SK-N-MC (cell line): ENCODE measurements at regions not wholly inside any gene's neighbourhood (a gene's known extent, or its start where the extent isn't known, plus 50 kb on each side); places are given as distances from the start of the nearest gene placed in this dataset.
A peak's percentile ranks its signal among the peaks of the same experiment; 100 is the strongest.

Experiments
- DNase-seq: peaks from one replicate; pipeline ENCODE4 v3.0.0-alpha.2; 2011; ENCODE audit warnings: low read depth, low spot score
- H3K27ac ChIP-seq: fragments of 200-600 bp; sonication (generic); 2 replicates; pipeline ENCODE4 v1.5.1; 2016; ENCODE audit warnings: mixed run types
- H3K36me3 ChIP-seq: fragments of 200-600 bp; sonication (generic); 2 replicates; pipeline ENCODE4 v1.6.1; 2017; ENCODE audit warnings: antibody characterized with exemption, low read length, mixed read lengths; ENCODE audit not compliant: insufficient read depth
- H3K4me3 ChIP-seq: fragments of 200-600 bp; sonication (generic); 2 replicates; pipeline ENCODE4 v1.5.1; 2016
- H3K9ac ChIP-seq: fragments of 200-600 bp; sonication (generic); 2 replicates; pipeline ENCODE4 v1.8.0; 2017; ENCODE audit warnings: mixed run types, mixed read lengths; ENCODE audit not compliant: insufficient read length
- H3K9me3 ChIP-seq: fragments of 200-600 bp; sonication (generic); 2 replicates; pipeline ENCODE4 v1.6.1; 2017; ENCODE audit warnings: low read depth, mild to moderate bottlenecking, antibody characterized with exemption, low read length, moderate library complexity, mixed read lengths
- EZH2 ChIP-seq: fragments of 200-600 bp; sonication (generic); IDR thresholded peaks from one replicate; pipeline ENCODE4 v1.6.1; 2017; ENCODE audit warnings: antibody characterized with exemption
- FOXP2 ChIP-seq: optimal IDR thresholded peaks from 2 replicates; pipeline ENCODE3; 2011; ENCODE audit warnings: mild to moderate bottlenecking, moderate library complexity; ENCODE audit not compliant: insufficient read depth; ENCODE audit errors: extremely low read length, control extremely low read depth
- POLR2AphosphoS5 ChIP-seq: IDR thresholded peaks from 2 replicates; pipeline ENCODE4 v1.6.1; 2012; ENCODE audit warnings: mild to moderate bottlenecking, low read depth, low read length, borderline replicate concordance

DNA sequence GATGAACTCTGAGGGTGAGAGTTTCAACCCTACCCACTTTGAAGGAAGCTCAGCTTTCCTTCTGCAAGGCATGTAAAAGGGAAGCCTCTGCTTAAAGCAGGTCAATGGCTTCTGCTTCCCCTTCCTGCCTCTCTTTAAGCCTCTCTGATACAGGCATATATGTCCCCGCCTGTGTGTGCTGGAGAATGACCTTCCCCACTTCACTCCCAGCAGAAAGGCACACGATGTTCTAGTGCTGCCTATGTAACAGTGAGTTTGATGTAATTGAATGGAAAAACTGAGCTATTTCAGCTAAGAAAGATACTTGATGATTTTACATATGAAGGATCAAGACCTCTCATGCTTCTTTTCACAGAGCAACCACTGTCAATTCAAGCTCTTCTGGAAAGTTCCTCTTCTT lies 632.2 kb downstream of the HACE1 start:
- Histone ChIP-seq H3K36me3 (peaks cover 23% of the 10 kb centered on the region), H3K9me3 (peaks cover 10% of the 10 kb centered on the region; the same call in 1 of the 2 replicates), H3K4me3 (no peak overlapping the region), H3K9ac (no peak overlapping the region), H3K27ac (peak overlapping the region; percentile 2; the same call in 1 of the 2 replicates)
- TF ChIP-seq FOXP2: no peak
- no peak for TF ChIP-seq POLR2AphosphoS5
- TF ChIP-seq EZH2: no peak
- DNase-seq: no peak

DNA sequence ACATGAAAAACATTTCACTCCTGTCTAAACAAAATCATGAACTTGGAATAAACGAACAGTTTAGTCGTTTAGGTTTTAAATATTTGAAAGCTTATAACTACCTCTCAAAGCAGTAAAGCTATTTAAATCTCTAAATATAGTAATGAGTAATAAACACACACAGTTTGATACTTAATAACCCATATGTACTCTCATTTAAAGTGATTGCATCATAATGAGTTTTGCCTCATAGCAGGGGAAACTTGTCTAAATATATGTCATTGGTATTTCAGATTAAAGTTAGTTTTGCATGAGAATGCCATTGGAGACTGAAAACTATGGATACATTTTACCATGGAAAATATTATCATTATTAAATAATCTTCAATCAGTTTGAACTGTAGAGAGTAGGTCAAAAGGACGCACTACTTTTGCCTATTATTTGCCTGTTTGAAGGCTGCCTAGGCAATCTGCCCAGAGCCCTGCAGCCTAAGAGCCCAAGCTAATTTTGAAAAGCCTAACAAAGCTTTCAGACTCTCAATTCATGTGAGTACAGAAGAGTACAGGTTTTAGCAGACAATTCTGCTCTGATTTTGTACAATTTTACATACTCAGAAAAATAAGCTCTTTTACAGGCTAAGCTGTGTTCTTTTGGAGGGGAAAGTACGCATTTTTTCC lies 632.8 kb downstream of the HACE1 start:
- H3K27ac ChIP-seq: peak overlapping the region; percentile 17
- TF ChIP-seq EZH2 (no peak), POLR2AphosphoS5 (no peak), FOXP2 (no peak)
- H3K9me3 ChIP-seq: peaks cover 10% of the 10 kb centered on the region; the same call in 1 of the 2 replicates
- H3K4me3 ChIP-seq: no peak overlapping the region
- no peak overlapping the region for H3K9ac ChIP-seq
- no peak for DNase-seq
- H3K36me3 ChIP-seq: peaks cover 26% of the 10 kb centered on the region

DNA sequence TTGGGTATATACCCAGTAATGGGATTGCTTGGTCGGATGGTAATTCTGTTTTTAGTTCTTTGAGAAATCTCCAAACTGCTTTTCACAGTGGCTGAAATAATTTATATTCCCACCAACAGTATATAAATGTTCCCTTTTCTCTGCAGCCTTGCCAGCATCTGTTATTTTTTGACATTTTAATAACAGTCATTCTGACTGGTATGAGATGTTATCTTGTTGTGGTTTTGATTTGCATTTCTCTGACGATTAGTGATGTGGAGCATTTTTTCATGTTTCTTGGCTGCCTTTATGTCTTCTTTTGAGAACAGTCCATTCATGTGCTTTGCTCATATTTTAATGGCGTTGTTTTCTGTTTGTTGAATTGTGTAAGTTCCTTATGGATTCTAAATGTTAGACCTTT lies 641.6 kb downstream of the HACE1 start:
- H3K9me3 ChIP-seq: peaks cover 3% of the 10 kb centered on the region; the same call in 1 of the 2 replicates
- H3K4me3 ChIP-seq: peak overlapping the region; percentile 43
- DNase-seq: peak; percentile 83
- H3K27ac ChIP-seq: peak overlapping the region; percentile 90
- H3K36me3 ChIP-seq: peaks cover 19% of the 10 kb centered on the region
- no peak for TF ChIP-seq FOXP2
- TF ChIP-seq POLR2AphosphoS5: peak; percentile 22; the same call in 1 of the 2 replicates
- H3K9ac ChIP-seq: no peak overlapping the region

DNA sequence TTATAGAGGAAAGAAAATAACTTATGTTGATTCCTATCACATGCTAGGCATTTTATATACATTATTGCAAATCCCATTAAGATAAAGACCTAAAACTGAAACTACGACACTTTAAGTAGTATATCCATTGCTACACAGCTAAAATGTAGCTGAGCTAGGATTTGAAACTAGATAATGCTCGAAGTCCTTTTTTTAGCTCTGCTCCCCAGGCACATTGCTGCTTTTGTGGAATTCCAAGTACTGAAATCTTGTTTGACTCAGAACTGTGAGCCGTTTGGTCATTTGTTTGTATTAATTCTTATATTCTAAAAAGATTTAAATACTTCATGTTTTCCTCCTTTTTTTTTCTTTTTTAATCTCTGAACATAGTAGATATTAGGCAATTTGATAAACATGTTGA lies 644.8 kb downstream of the HACE1 start:
- H3K36me3 ChIP-seq: peaks cover 4% of the 10 kb centered on the region; the same call in 1 of the 2 replicates
- H3K9me3 ChIP-seq: no peaks in the 10 kb centered on the region; the same call in 1 of the 2 replicates
- H3K4me3 ChIP-seq: peak overlapping the region; percentile 59
- no peak for DNase-seq
- H3K9ac ChIP-seq: peak overlapping the region; percentile 51
- H3K27ac ChIP-seq: peak overlapping the region; percentile 83
- no peak for TF ChIP-seq POLR2AphosphoS5
- no peak for TF ChIP-seq EZH2
- TF ChIP-seq FOXP2: no peak

DNA sequence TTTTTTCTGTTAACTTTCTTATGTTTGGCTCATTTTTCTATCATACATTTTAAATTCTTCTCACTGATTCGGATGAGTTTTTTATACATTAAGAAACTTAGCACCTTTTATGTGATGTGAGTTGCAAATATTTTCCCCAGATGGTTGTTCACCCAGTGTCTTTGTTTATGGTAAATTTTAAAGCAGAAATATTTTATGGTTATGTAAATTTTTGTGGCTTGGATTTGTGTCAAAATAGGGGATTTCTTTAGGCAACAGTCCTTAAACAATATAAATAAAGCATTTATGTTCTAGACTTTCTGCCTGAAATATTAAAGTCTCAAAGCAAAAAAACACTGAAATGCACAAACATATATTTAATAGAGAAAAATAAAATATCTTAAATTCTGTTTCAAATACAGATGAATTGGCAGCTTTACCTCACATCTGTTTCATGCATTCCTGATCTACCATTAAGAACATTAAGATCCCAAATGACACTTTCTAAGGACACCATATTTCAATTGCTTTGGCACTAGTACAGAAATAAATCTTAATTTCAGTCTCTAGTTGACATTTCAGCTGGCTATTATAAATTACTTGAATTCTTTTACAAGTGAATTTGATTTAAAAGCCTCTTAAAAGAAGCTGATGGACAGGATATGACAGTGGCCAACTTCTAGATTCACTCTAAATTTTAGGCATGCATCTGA lies 646.6 kb downstream of the HACE1 start:
- TF ChIP-seq FOXP2 (no peak), POLR2AphosphoS5 (no peak; the same call in 1 of the 2 replicates), EZH2 (no peak)
- peak overlapping the region; percentile 83 for H3K27ac ChIP-seq
- H3K9ac ChIP-seq: no peak overlapping the region
- DNase-seq: peak; percentile 76
- no peaks in the 10 kb centered on the region; the same call in 1 of the 2 replicates for H3K9me3 ChIP-seq
- H3K36me3 ChIP-seq: peaks cover 9% of the 10 kb centered on the region; the same call in 1 of the 2 replicates
- peak overlapping the region; percentile 59 for H3K4me3 ChIP-seq

DNA sequence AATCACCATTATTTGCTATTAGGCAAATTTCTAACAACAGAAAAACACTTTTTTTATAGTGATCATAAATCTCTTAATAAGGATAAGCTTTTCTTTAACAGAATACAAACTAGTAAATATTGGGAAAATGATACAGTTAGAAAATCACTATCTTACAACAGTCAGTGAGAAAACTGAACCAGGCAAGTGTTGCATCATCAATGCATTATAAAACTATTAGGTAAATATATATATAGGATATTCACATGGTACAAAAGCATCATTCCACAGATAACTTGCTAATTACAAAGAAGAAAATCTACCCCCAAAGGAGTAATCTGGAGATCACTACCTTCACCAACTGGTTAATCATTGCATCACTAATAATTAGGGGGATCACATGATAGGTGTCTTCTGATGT lies 652.1 kb downstream of the HACE1 start:
- TF ChIP-seq POLR2AphosphoS5 (no peak), FOXP2 (no peak), EZH2 (no peak)
- no peak overlapping the region for H3K27ac ChIP-seq
- H3K4me3 ChIP-seq: no peak overlapping the region

DNA sequence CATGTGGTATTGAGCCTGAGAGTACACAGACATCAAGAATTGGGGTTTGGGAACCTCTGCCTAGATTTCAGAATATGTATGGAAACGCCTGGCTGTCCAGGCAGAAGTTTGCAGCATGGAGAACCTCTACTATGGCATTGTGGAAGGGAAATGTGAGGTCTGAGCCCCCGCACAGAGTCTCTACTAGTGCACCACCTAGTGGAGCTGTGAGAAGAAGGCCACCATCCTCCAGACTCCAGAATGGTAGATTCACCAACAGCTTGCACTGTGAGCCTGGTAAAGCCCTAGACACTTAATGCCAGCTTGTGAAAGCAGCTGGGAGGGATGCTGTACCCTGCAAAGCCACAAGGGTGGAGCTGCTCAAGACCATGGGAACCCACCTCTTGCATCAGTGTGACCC lies 658.2 kb downstream of the HACE1 start:
- H3K9me3 ChIP-seq: peaks cover 11% of the 10 kb centered on the region; the same call in 1 of the 2 replicates
- no peak overlapping the region for H3K4me3 ChIP-seq
- TF ChIP-seq EZH2 (no peak), FOXP2 (no peak), POLR2AphosphoS5 (no peak)
- H3K9ac ChIP-seq: no peak overlapping the region
- H3K27ac ChIP-seq: no peak overlapping the region
- DNase-seq: no peak
- peaks cover 23% of the 10 kb centered on the region; the same call in 1 of the 2 replicates for H3K36me3 ChIP-seq

More for the DNA sequence above, 652.1 kb downstream of the HACE1 start:
- peaks cover 21% of the 10 kb centered on the region; the same call in 1 of the 2 replicates for H3K36me3 ChIP-seq
- H3K9ac ChIP-seq: no peak overlapping the region
- DNase-seq: no peak
- H3K9me3 ChIP-seq: peaks cover 3% of the 10 kb centered on the region; the same call in 1 of the 2 replicates

DNA sequence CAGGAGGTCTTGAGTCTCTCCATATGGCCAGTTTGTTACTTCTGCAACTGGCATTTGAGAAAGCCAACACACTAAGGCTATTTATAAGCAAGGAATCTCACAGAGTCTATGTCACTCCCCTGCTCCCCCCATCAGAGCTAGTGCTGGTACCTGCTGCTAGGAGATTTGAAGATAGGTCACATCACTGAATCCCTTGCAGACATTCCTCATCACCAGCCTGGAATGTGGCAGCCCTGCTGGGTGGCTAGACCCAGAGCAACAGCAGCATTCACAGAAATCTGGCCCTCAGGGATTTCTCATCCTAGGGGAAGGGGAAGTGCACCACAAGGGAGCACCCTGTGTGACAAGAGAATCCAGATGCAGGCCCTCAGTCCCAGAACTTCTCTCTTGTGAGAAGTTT lies 672.1 kb downstream of the HACE1 start:
- H3K36me3 ChIP-seq: peaks cover 7% of the 10 kb centered on the region
- H3K9me3 ChIP-seq: 0 out of 2 replicates have a peak, but pooled peaks cover 3% of the 10 kb centered on the region
- peak overlapping the region; percentile 56; the same call in 1 of the 2 replicates for H3K27ac ChIP-seq
- TF ChIP-seq POLR2AphosphoS5 (no peak), EZH2 (no peak), FOXP2 (no peak)
- no peak for DNase-seq
- no peak overlapping the region; the same call in 1 of the 2 replicates for H3K4me3 ChIP-seq
- H3K9ac ChIP-seq: no peak overlapping the region

DNA sequence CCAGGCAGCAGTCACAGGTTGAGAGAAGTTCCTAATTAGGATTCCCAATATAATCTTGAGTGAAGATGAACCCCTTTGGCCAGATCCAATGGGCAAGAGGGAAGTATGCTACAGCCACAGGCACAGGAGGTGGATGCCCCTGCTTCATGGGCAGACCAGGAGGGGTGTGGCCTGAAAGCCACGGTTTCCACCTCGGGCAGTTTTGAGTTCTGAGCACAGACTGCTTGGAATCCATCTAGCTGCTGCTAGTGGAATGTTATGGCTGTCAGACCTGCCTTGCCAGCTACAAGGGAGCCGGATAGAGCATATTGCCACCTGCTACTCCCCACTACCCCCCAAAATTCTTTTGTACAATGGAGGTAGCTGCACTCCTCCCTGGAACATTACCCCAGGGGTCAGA lies 672.9 kb downstream of the HACE1 start:
- no peak for DNase-seq
- peaks cover 7% of the 10 kb centered on the region for H3K36me3 ChIP-seq
- H3K9me3 ChIP-seq: 0 out of 2 replicates have a peak, but pooled peaks cover 3% of the 10 kb centered on the region
- no peak overlapping the region for H3K9ac ChIP-seq
- H3K4me3 ChIP-seq: no peak overlapping the region
- TF ChIP-seq POLR2AphosphoS5: no peak
- TF ChIP-seq EZH2: no peak
- TF ChIP-seq FOXP2: no peak
- no peak overlapping the region for H3K27ac ChIP-seq
